Endothelial cell of umbilical vein (primary cell): ENCODE measurements at regions not wholly inside any gene's neighbourhood (a gene's known extent, or its start where the extent isn't known, plus 50 kb on each side); places are given as distances from the start of the nearest gene placed in this dataset.

Source experiments
- EZH2 ChIP-seq: IDR thresholded peaks from 2 replicates; pipeline ENCODE4 v1.6.1; 2012; ENCODE audit warnings: borderline replicate concordance, low read depth, mild to moderate bottlenecking, moderate library complexity, low read length, inconsistent platforms; ENCODE audit not compliant: severe bottlenecking
- JUN ChIP-seq: IDR thresholded peaks from 2 replicates; pipeline ENCODE4 v1.6.1; 2011; ENCODE audit warnings: borderline replicate concordance, low read depth; ENCODE audit not compliant: insufficient read length, insufficient read depth
- POLR2A ChIP-seq: IDR thresholded peaks from 2 replicates; pipeline ENCODE4 v1.6.1; 2012; ENCODE audit warnings: low read depth, mild to moderate bottlenecking, control low read depth, low read length
- POLR2AphosphoS5 ChIP-seq: IDR thresholded peaks from 2 replicates; pipeline ENCODE4 v1.6.1; 2012; ENCODE audit warnings: low read depth, mild to moderate bottlenecking, control low read depth, low read length, moderate library complexity; ENCODE audit not compliant: insufficient read depth
- TF ChIP-seq, protein P1 (sequence below), 2 donors: IDR thresholded peaks; 1 replicate in 1 of 2; 2 replicates in 1 of 2; pipeline ENCODE4 v1.5.1; 2011; ENCODE audit warnings: low read length in 2 of 2, mild to moderate bottlenecking in 2 of 2, moderate library complexity in 2 of 2, control low read depth in 1 of 2, inconsistent platforms in 1 of 2, low read depth in 1 of 2; ENCODE audit not compliant: insufficient read depth in 1 of 2; ENCODE audit errors: extremely low read depth in 1 of 2

- TF ChIP-seq, protein P1, sequence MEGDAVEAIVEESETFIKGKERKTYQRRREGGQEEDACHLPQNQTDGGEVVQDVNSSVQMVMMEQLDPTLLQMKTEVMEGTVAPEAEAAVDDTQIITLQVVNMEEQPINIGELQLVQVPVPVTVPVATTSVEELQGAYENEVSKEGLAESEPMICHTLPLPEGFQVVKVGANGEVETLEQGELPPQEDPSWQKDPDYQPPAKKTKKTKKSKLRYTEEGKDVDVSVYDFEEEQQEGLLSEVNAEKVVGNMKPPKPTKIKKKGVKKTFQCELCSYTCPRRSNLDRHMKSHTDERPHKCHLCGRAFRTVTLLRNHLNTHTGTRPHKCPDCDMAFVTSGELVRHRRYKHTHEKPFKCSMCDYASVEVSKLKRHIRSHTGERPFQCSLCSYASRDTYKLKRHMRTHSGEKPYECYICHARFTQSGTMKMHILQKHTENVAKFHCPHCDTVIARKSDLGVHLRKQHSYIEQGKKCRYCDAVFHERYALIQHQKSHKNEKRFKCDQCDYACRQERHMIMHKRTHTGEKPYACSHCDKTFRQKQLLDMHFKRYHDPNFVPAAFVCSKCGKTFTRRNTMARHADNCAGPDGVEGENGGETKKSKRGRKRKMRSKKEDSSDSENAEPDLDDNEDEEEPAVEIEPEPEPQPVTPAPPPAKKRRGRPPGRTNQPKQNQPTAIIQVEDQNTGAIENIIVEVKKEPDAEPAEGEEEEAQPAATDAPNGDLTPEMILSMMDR (IDR thresholded peaks at IDR 0.05; ENCODE audit: extremely low read depth in 1 of 2, insufficient read depth in 1 of 2, low read depth in 1 of 2, low read length in 2 of 2): no peak
- no peak for TF ChIP-seq POLR2A
- TF ChIP-seq POLR2AphosphoS5: no peak
- no peak for TF ChIP-seq EZH2
- TF ChIP-seq JUN: no peak
Observed at GRCh38 chr7:81852701-81853100, 82.9 kb upstream of the HGF start.
